ENCODE measurements at regions not wholly inside any gene's neighbourhood (a gene's known extent, or its start where the extent isn't known, plus 50 kb on each side); places are given as distances from the start of the nearest gene placed in this dataset.

- Histone ChIP-seq H3K36me3 (ENCODE audit: control insufficient read depth, insufficient read depth, low read length) (no peaks in the 10 kb centered on the region), H3K4me2 (ENCODE audit: extremely low read depth, insufficient read depth, low read length) (no peak overlapping the region), H2AFZ (ENCODE audit: low read length) (no peak overlapping the region), H3K4me1 (ENCODE audit: control insufficient read depth, extremely low read depth, insufficient read depth, low read length) (peaks cover 2% of the 10 kb centered on the region), H3K9ac (ENCODE audit: insufficient read depth, low read length) (no peak overlapping the region), H3K4me3 (replicated peaks in 1 of 4; ENCODE audit: control extremely low read depth in 1 of 4, insufficient read depth in 1 of 4, low read depth in 3 of 4, low read length in 4 of 4) (no peak overlapping the region), H3K27ac (ENCODE audit: insufficient read depth, low read length) (no peak overlapping the region), H3K27me3 (ENCODE audit: control insufficient read depth, insufficient read depth, low read length) (no peaks in the 10 kb centered on the region), H4K20me1 (ENCODE audit: control insufficient read depth, extremely low read depth, insufficient read depth, low read length) (no peaks in the 10 kb centered on the region), H3K9me3 (ENCODE audit: control insufficient read depth, insufficient read depth, low read depth, low read length) (no peaks in the 10 kb centered on the region), H3K79me2 (ENCODE audit: control insufficient read depth, insufficient read depth, low read length) (no peaks in the 10 kb centered on the region)
- peak in 1 of 2 donors; percentile 48 for DNase-seq (ENCODE audit: low read depth in 2 of 2)
- TF ChIP-seq CTCF (conservative IDR thresholded peaks at IDR 0.05 in 1 of 2, IDR thresholded peaks at IDR 0.05 in 1 of 2; ENCODE audit: low read depth in 1 of 2, low read length in 2 of 2) (no peak), EZH2 (IDR thresholded peaks at IDR 0.05; ENCODE audit: low read length, missing control alignments) (no peak)
Measured at GRCh38 chrX:141405486-141405852, 163.2 kb upstream of the SPANXC start.

GRCh38 chrX:141402897-141403610 is 160.7 kb upstream of the SPANXC start:
- peaks cover 2% of the 10 kb centered on the region for H3K4me1 ChIP-seq (ENCODE audit: control insufficient read depth, extremely low read depth, insufficient read depth, low read length)
- no peak overlapping the region for H3K4me2 ChIP-seq (ENCODE audit: extremely low read depth, insufficient read depth, low read length)
- TF ChIP-seq EZH2 (IDR thresholded peaks at IDR 0.05; ENCODE audit: low read length, missing control alignments), result no peak
- TF ChIP-seq CTCF (conservative IDR thresholded peaks at IDR 0.05 in 1 of 2, IDR thresholded peaks at IDR 0.05 in 1 of 2; ENCODE audit: low read depth in 1 of 2, low read length in 2 of 2), result no peak
- no peak overlapping the region for H2AFZ ChIP-seq (ENCODE audit: low read length)
- H3K4me3 ChIP-seq (replicated peaks in 1 of 4; ENCODE audit: control extremely low read depth in 1 of 4, insufficient read depth in 1 of 4, low read depth in 3 of 4, low read length in 4 of 4), result no peak overlapping the region
- H3K27me3 ChIP-seq (ENCODE audit: control insufficient read depth, insufficient read depth, low read length), result no peaks in the 10 kb centered on the region
- no peak overlapping the region for H3K27ac ChIP-seq (ENCODE audit: insufficient read depth, low read length)
- no peaks in the 10 kb centered on the region for H4K20me1 ChIP-seq (ENCODE audit: control insufficient read depth, extremely low read depth, insufficient read depth, low read length)
- H3K36me3 ChIP-seq (ENCODE audit: control insufficient read depth, insufficient read depth, low read length), result no peaks in the 10 kb centered on the region
- DNase-seq (ENCODE audit: low read depth in 2 of 2), result no peak
- no peaks in the 10 kb centered on the region for H3K79me2 ChIP-seq (ENCODE audit: control insufficient read depth, insufficient read depth, low read length)
- H3K9ac ChIP-seq (ENCODE audit: insufficient read depth, low read length), result no peak overlapping the region
- H3K9me3 ChIP-seq (ENCODE audit: control insufficient read depth, insufficient read depth, low read depth, low read length), result no peaks in the 10 kb centered on the region

- no peaks in the 10 kb centered on the region for H3K79me2 ChIP-seq (ENCODE audit: control insufficient read depth, insufficient read depth, low read length)
- H3K36me3 ChIP-seq (ENCODE audit: control insufficient read depth, insufficient read depth, low read length), result no peaks in the 10 kb centered on the region
- H3K27me3 ChIP-seq (ENCODE audit: control insufficient read depth, insufficient read depth, low read length), result no peaks in the 10 kb centered on the region
- no peak for TF ChIP-seq CTCF (conservative IDR thresholded peaks at IDR 0.05 in 1 of 2, IDR thresholded peaks at IDR 0.05 in 1 of 2; ENCODE audit: low read depth in 1 of 2, low read length in 2 of 2)
- TF ChIP-seq EZH2 (IDR thresholded peaks at IDR 0.05; ENCODE audit: low read length, missing control alignments), result no peak
- no peak overlapping the region for H3K9ac ChIP-seq (ENCODE audit: insufficient read depth, low read length)
- H3K4me3 ChIP-seq (replicated peaks in 1 of 4; ENCODE audit: control extremely low read depth in 1 of 4, insufficient read depth in 1 of 4, low read depth in 3 of 4, low read length in 4 of 4), result no peak overlapping the region
- no peak overlapping the region for H2AFZ ChIP-seq (ENCODE audit: low read length)
- H3K4me1 ChIP-seq (ENCODE audit: control insufficient read depth, extremely low read depth, insufficient read depth, low read length), result no peaks in the 10 kb centered on the region
- H3K27ac ChIP-seq (ENCODE audit: insufficient read depth, low read length), result no peak overlapping the region
- H3K9me3 ChIP-seq (ENCODE audit: control insufficient read depth, insufficient read depth, low read depth, low read length), result no peaks in the 10 kb centered on the region
- DNase-seq (ENCODE audit: low read depth in 2 of 2), result no peak
- no peak overlapping the region for H3K4me2 ChIP-seq (ENCODE audit: extremely low read depth, insufficient read depth, low read length)
- no peaks in the 10 kb centered on the region for H4K20me1 ChIP-seq (ENCODE audit: control insufficient read depth, extremely low read depth, insufficient read depth, low read length)
Measured at GRCh38 chrX:141396536-141396935, 154.2 kb upstream of the SPANXC start.
